Epidermal melanocyte (primary cell): ENCODE measurements at regions not wholly inside any gene's neighbourhood (a gene's known extent, or its start where the extent isn't known, plus 50 kb on each side); places are given as distances from the start of the nearest gene placed in this dataset.

Experiments used
- DNase-seq: peaks from one replicate; pipeline ENCODE4 v3.0.0; 2011; ENCODE audit warnings: low spot score; ENCODE audit not compliant: insufficient read length

- no peak for DNase-seq
Measured at GRCh38 chr2:37837628-37838328, 87.3 kb upstream of the RMDN2 start.

DNA sequence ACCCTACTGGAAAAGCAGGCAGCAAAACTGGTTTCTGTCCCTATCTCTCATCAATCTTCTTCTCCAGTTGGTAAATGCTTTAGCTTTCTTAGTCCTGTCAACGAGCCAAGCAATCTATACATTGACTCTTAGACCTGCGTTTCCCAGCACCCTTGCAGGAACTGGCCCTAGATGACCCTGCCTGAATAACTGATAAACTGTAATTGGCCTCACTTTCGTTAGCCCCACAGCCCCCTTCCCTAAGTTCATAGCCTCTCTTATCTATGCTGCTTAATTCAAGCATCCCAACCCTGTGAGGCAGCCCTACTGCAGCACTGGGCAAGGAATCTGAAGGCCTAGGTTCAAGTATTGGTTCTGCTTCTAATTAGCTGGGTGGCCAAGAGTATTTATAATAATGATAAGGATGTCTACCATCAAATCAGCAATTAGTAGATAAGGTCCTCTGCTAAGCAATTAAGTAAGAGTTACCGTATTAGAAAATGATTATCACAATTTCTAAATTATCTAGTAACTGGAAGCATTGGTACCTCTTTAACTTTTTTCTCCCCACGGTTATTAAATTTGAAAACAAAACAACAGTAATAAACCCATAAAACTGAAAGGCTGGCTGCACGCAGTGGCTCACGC lies 86.4 kb upstream of the RMDN2 start:
- no peak for DNase-seq

- DNase-seq: no peak
Measured at GRCh38 chr2:37839991-37840390, 85.1 kb upstream of the RMDN2 start.

- no peak for DNase-seq
Measured at GRCh38 chr2:37842732-37843440, 82.2 kb upstream of the RMDN2 start.

- DNase-seq: no peak
Measured at GRCh38 chr2:37843556-37843955, 81.5 kb upstream of the RMDN2 start.

GRCh38 chr2:37846207-37846606 lies 78.9 kb upstream of the RMDN2 start:
- DNase-seq: no peak

DNA sequence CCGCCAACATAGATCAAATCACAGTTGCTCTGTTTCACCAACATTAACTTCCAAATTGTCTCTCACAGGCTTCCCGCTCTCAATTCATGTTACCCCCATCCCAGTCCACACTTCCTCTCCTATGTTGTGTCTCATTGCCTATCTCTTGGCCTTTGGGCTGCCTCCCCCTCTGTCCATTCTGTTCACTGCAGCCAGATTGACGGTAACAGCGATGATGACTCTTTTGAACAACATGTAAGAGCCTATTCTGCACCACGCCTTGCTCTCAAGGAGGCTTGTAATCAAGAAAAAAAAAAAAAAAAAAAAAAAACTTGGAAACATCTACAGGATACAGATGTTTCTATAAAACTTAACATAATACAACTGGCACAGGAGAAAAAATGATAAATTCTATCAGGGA lies 77.3 kb upstream of the RMDN2 start:
- no peak for DNase-seq

DNA sequence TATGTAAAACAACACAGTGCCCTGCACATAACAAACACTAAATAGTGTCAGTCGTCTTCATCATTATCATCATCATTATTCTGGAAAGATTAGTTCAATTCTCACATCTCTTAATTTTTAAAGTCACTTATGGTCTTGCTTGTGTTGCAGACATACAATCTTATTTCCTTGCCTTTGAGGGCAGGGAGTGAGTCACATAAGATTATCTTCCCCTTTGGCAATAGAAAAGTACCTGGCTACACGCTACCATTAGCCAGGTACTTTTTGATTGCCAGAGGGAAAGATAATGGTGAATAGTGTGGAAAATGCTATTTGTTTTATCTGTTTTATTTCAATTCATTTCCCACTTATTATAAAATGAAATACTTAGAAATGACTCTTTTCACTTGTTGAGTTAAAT lies 76.6 kb upstream of the RMDN2 start:
- DNase-seq: no peak

- DNase-seq: no peak
Measured at GRCh38 chr2:37849911-37850310, 75.2 kb upstream of the RMDN2 start.

- no peak for DNase-seq
Measured at GRCh38 chr2:37851428-37851827, 73.7 kb upstream of the RMDN2 start.

DNA sequence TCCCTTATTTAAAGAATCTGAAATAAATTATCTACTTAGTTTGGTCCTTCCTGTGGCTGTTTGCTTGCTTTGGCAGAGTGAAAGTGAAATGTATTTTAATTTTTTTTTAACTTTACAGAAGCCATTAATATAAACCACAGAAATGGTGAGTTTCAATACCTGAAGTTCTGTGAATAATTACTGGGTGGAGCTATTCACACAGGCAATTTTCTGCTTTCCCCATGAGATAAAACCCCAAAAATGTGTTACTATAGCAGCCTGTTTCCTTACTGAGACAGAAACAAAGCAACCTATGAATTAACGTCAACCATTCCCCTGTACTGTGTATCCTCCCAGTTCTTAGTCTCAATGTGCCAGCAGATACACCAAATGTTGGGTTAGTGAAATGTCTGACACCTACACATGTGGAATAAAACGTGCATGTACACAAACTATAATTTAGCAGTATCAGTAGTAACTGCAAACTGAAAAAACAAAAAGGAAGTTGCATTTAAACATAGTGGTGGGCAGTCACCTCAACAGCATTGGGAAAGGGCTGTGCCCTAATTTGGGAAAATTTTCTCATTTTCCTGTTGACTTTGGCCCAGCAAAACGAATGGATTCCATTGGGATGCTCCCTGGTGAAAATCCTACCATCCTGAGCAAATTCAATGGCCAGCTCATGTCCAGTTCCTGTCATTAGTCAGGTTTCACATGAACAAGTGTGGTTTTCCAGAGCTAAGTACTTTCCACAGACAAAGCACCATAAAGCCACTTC lies 73.1 kb upstream of the RMDN2 start:
- no peak for DNase-seq

DNA sequence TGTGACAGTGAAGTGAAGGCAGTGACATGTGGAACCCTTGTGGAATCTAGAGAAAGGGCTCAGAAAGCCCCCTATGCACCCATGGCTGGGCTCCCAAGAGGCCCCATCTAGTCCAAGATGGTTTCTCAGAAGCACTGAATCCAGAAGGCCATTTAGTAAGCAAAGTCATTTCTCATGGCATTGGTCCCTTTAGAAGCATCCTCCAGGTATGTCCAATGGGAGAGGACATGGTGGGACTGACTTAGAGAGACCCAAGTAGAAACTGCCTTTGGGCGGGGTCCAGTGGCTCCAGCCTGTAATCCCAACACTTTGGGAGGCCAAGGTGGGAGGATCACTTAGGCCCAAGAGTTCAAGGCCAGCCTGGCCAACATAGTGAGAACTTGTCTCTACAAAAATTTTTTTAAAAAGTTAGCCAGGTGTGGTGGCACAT lies 72.5 kb upstream of the RMDN2 start:
- no peak for DNase-seq

- no peak for DNase-seq
Measured at GRCh38 chr2:37854676-37855282, 70.3 kb upstream of the RMDN2 start.

DNA sequence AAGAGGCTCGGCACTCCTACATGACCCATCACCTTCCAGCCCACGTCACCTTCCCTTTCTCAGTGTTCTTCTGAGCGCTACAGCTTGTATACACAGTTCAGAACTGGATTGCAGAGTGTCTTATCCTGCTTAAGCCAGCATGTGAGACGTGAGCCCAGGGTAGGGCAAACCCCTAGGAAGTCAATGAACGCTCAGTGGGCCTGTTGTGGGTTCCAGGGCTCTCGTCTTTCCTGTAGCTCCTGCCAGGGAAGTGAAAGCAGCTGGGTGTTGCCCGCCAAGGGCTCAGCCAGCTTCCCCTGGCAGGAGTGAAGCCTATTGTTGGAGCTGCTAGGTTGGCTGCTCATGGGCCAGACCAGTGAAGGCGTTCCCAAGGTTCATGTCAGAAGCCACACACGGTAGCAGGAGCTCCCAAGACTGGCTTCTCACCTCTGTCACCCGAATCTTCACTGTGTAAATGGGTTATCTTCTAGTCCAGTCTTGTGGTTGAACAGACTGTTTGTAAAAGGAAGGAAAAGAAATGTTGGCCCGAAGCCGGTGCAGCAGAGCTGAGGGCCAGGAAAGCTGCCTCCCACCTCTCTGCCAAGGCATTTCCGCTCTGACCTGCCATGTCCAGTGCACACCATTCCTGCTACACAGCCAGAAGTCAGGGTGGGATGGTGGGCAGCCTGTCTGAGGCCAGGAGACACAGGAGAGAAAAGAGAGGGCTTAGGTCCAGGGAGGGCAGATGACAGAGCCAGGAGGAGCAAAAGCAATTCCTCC lies 69.6 kb upstream of the RMDN2 start:
- no peak for DNase-seq

DNA sequence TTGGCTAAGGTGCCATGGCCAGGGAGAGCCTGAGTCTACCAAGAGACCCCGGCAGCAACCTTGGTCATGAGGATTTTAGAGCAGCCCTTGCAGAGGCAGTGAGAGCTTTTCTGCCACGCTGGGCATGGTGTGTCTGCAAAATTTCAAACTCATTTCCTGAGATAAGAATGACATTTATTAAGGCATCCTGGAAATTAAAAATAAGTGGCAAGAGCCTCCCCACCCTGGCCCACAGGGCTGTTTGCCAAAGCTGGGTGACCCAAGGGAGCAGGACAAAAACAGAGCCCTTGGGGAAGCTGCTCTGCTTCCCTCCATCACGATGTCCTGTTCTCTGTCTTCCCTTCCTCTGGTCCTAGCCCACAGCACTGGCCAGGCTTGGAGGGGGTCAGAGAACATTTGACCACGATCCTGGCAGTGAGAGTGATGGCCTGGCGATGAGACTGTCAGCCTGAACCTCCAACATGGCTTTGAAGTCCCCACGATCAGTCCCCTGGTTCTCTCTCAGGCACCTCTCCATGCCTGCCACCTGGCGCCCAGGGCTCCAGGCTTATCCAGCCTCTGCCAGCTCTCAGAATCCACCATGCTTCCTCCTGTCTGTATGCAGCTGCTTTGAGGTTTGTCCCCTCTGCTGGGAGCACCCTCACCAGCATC lies 68.9 kb upstream of the RMDN2 start:
- DNase-seq: no peak

GRCh38 chr2:37857575-37858399 lies 67.3 kb upstream of the RMDN2 start:
- no peak for DNase-seq

GRCh38 chr2:37858400-37858711 lies 66.7 kb upstream of the RMDN2 start:
- DNase-seq: peak; percentile 30

GRCh38 chr2:37858725-37859267 lies 66.3 kb upstream of the RMDN2 start:
- no peak for DNase-seq

GRCh38 chr2:37862620-37863019 lies 62.5 kb upstream of the RMDN2 start:
- DNase-seq: no peak
